CD14-positive monocyte (primary cell): ENCODE measurements at regions not wholly inside any gene's neighbourhood (a gene's known extent, or its start where the extent isn't known, plus 50 kb on each side); places are given as distances from the start of the nearest gene placed in this dataset.

Experiments
- DNase-seq, 3 donors: peaks; one replicate each; pipeline ENCODE4 v3.0.0-alpha.2; 2011 to 2022
- H2AFZ ChIP-seq: 2 replicates; pipeline ENCODE4 v1.6.0; 2012; ENCODE audit warnings: mild to moderate bottlenecking, low read depth, low read length, inconsistent platforms; ENCODE audit not compliant: insufficient read depth, poor library complexity, severe bottlenecking
- H3K27ac ChIP-seq, 2 donors: 1 replicate in 1 of 2; 2 replicates in 1 of 2; pipeline ENCODE4 v1.5.1; 2012 to 2013; ENCODE audit warnings: low read length in 2 of 2, control low read depth in 1 of 2, inconsistent platforms in 1 of 2, low read depth in 1 of 2, mild to moderate bottlenecking in 1 of 2
- H3K27me3 ChIP-seq, 2 donors: one replicate each; pipeline versions ENCODE4 v1.6.0 to v1.6.1; 2011 to 2013; ENCODE audit warnings: low read length in 2 of 2; ENCODE audit not compliant: control insufficient read depth in 2 of 2, insufficient read depth in 2 of 2
- H3K36me3 ChIP-seq, 2 donors: replicated peaks in 1 of 2; 1 replicate in 1 of 2; 2 replicates in 1 of 2; pipeline versions ENCODE4 v1.5.1 to v1.6.1; 2012 to 2013; ENCODE audit warnings: low read length in 2 of 2, control low read depth in 1 of 2, inconsistent platforms in 1 of 2, mild to moderate bottlenecking in 1 of 2; ENCODE audit not compliant: insufficient read depth in 2 of 2, control insufficient read depth in 1 of 2
- H3K4me1 ChIP-seq, 2 donors: 1 replicate in 1 of 2; 2 replicates in 1 of 2; pipeline versions ENCODE4 v1.5.1 to v1.6.1; 2012 to 2013; ENCODE audit warnings: low read length in 2 of 2, control low read depth in 1 of 2, inconsistent platforms in 1 of 2, mild to moderate bottlenecking in 1 of 2, moderate library complexity in 1 of 2; ENCODE audit not compliant: insufficient read depth in 2 of 2, control insufficient read depth in 1 of 2
- H3K4me2 ChIP-seq: replicated peaks from 2 replicates; pipeline ENCODE3; 2012; ENCODE audit warnings: low read length, moderate library complexity, mild to moderate bottlenecking; ENCODE audit not compliant: poor library complexity, severe bottlenecking; ENCODE audit errors: extremely low read depth
- H3K4me3 ChIP-seq, 3 experiments: fragments of 200-600 bp in 1 of 3; sonication (generic) in 1 of 3; replicated peaks in 1 of 3; 1 replicate in 2 of 3; 2 replicates in 1 of 3; pipeline ENCODE4 v1.5.1; 2011 to 2013; ENCODE audit warnings: low read length in 3 of 3, mild to moderate bottlenecking in 3 of 3, control low read depth in 2 of 3, low read depth in 2 of 3, inconsistent platforms in 1 of 3, moderate library complexity in 1 of 3
- H3K79me2 ChIP-seq: 2 replicates; pipeline ENCODE4 v1.6.0; 2012; ENCODE audit warnings: mild to moderate bottlenecking, control low read depth, inconsistent platforms, low read length, moderate library complexity; ENCODE audit not compliant: insufficient read depth
- H3K9ac ChIP-seq: 2 replicates; pipeline ENCODE4 v1.6.0; 2017; ENCODE audit warnings: low read length, mild to moderate bottlenecking; ENCODE audit not compliant: insufficient read depth, poor library complexity, severe bottlenecking
- H3K9me3 ChIP-seq, 2 donors: replicated peaks in 1 of 2; 1 replicate in 1 of 2; 2 replicates in 1 of 2; pipeline versions ENCODE4 v1.5.1 to v1.6.1; 2012 to 2013; ENCODE audit warnings: low read length in 2 of 2, control low read depth in 1 of 2; ENCODE audit not compliant: control insufficient read depth in 1 of 2, insufficient read depth in 1 of 2
- H4K20me1 ChIP-seq: 2 replicates; pipeline ENCODE4 v1.6.0; 2012; ENCODE audit warnings: mild to moderate bottlenecking, low read length, control low read depth, moderate library complexity; ENCODE audit not compliant: insufficient read depth
- H3K27ac Mint-ChIP-seq, 7 donors: one replicate each; pipeline ENCODE4 v1.8.0; 2020; ENCODE audit warnings: mild to moderate bottlenecking in 7 of 7, mixed read lengths in 7 of 7, moderate library complexity in 6 of 7, inconsistent platforms in 2 of 7
- H3K27me3 Mint-ChIP-seq, 3 donors: one replicate each; pipeline ENCODE4 v1.8.0; 2021 to 2022; ENCODE audit warnings: low read depth in 3 of 3, mild to moderate bottlenecking in 3 of 3, mixed read lengths in 3 of 3, moderate library complexity in 3 of 3, inconsistent platforms in 1 of 3
- H3K36me3 Mint-ChIP-seq, 2 donors: one replicate each; pipeline ENCODE4 v1.8.0; 2020; ENCODE audit warnings: mixed read lengths in 2 of 2, inconsistent platforms in 1 of 2, mild to moderate bottlenecking in 1 of 2
- H3K4me1 Mint-ChIP-seq: one replicate; pipeline ENCODE4 v1.8.0; 2020; ENCODE audit warnings: mild to moderate bottlenecking, mixed read lengths
- H3K4me3 Mint-ChIP-seq, 2 donors: one replicate each; pipeline ENCODE4 v1.8.0; 2020; ENCODE audit warnings: mild to moderate bottlenecking in 2 of 2, mixed read lengths in 2 of 2, moderate library complexity in 1 of 2
- H3K9me3 Mint-ChIP-seq, 7 donors: one replicate each; pipeline ENCODE4 v1.8.0; 2020 to 2022; ENCODE audit warnings: mixed read lengths in 7 of 7, mild to moderate bottlenecking in 6 of 7, moderate library complexity in 6 of 7, inconsistent platforms in 2 of 7
- WGBS: methylation state at CpG from one replicate; pipeline ENCODE4 v1.1.5; 2013; ENCODE audit warnings: missing lambda C conversion rate; ENCODE audit not compliant: insufficient coverage; 5-methylcytosine and 5-hydroxymethylcytosine counted together
- intact Hi-C, 2 donors: fragments of 100-400 bp; cut with micrococcal nuclease; formaldehyde crosslinking; loops; one replicate each; pipeline versions ENCODE4 v1.15.0 to v1.15.1; 2023
- TF ChIP-seq, protein P1 (sequence below): fragments of 200-600 bp; IDR thresholded peaks from one replicate; pipeline ENCODE4 v1.8.0; 2022; ENCODE audit warnings: antibody characterized with exemption, mild to moderate bottlenecking

DNA sequence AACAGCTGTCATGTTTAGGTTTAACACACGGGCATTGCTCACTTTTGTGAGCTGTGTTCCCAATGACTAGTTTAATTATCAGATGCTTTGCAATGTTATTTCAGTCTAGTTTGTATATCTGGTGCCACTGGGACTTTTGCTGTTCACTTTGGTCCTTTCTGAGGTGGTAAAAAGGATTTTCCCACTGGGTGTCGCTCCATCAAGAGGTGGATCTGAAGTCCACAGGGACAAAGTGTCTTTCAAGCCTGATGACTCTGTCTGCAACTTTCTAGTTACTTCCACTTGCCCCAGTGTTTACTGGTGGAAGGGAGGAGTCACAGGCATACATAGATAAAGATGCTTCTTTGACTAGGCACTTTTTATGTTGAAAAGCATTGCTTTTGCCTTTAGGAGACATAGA, 242.2 kb downstream of the HGF start:
- no peaks in the 10 kb centered on the region for H3K79me2 ChIP-seq
- H2AFZ ChIP-seq: no peak overlapping the region
- H3K27ac ChIP-seq: no peak overlapping the region
- peaks cover 0 to 4% (median 0%) of the 10 kb centered on the region in 3 donors for H3K27me3 Mint-ChIP-seq
- H3K9me3 Mint-ChIP-seq: peaks cover 0 to 3% (median 0%) of the 10 kb centered on the region in 7 donors
- no peaks in the 10 kb centered on the region for H3K36me3 ChIP-seq
- H3K27me3 ChIP-seq: no peaks in the 10 kb centered on the region
- H3K4me1 ChIP-seq: no peaks in the 10 kb centered on the region
- H3K36me3 Mint-ChIP-seq: no peaks in the 10 kb centered on the region
- H3K9ac ChIP-seq: no peak overlapping the region
- TF ChIP-seq, protein P1, sequence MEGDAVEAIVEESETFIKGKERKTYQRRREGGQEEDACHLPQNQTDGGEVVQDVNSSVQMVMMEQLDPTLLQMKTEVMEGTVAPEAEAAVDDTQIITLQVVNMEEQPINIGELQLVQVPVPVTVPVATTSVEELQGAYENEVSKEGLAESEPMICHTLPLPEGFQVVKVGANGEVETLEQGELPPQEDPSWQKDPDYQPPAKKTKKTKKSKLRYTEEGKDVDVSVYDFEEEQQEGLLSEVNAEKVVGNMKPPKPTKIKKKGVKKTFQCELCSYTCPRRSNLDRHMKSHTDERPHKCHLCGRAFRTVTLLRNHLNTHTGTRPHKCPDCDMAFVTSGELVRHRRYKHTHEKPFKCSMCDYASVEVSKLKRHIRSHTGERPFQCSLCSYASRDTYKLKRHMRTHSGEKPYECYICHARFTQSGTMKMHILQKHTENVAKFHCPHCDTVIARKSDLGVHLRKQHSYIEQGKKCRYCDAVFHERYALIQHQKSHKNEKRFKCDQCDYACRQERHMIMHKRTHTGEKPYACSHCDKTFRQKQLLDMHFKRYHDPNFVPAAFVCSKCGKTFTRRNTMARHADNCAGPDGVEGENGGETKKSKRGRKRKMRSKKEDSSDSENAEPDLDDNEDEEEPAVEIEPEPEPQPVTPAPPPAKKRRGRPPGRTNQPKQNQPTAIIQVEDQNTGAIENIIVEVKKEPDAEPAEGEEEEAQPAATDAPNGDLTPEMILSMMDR: no peak
- no peaks in the 10 kb centered on the region for H3K4me1 Mint-ChIP-seq
- no peaks in the 10 kb centered on the region for H3K9me3 ChIP-seq
- intact Hi-C loops: no loop called here
- no peaks in the 10 kb centered on the region for H4K20me1 ChIP-seq
- no peak for DNase-seq
- no peak overlapping the region for H3K4me2 ChIP-seq
- H3K27ac Mint-ChIP-seq: no peak overlapping the region
- H3K4me3 ChIP-seq: no peak overlapping the region
- no CpG with 5 or more reads among the region's 2 CpGs for WGBS
- H3K4me3 Mint-ChIP-seq: no peak overlapping the region

DNA sequence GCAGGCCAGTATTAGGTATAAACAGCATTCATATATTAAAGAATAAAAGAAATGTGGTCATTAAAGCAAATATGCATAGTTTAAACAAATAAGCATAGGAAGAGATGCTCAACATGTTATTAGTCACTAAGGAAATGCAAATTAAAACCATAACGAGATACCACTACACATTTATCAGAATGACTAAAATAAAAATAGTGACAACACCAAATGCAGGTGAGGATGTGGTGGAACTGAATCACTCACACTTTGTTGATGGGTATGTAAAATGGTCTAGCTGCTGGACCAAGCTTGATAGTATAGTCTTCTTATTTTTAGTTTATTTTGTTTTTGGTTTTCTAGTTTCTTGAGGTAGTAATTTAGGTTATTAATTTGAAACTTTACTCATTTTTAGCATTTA, 242.9 kb downstream of the HGF start:
- Histone ChIP-seq H4K20me1 (no peaks in the 10 kb centered on the region), H3K4me1 (no peaks in the 10 kb centered on the region), H3K36me3 (no peaks in the 10 kb centered on the region), H3K9ac (no peak overlapping the region), H3K4me2 (no peak overlapping the region), H2AFZ (no peak overlapping the region), H3K27ac (no peak overlapping the region), H3K9me3 (no peaks in the 10 kb centered on the region), H3K27me3 (no peaks in the 10 kb centered on the region), H3K4me3 (no peak overlapping the region), H3K79me2 (no peaks in the 10 kb centered on the region)
- Mint-ChIP-seq H3K9me3 (peaks cover 0 to 3% (median 0%) of the 10 kb centered on the region in 7 donors), H3K36me3 (no peaks in the 10 kb centered on the region), H3K27me3 (peaks cover 0 to 4% (median 0%) of the 10 kb centered on the region in 3 donors), H3K27ac (no peak overlapping the region), H3K4me3 (no peak overlapping the region), H3K4me1 (no peaks in the 10 kb centered on the region)
- DNase-seq: no peak
- intact Hi-C loops: no loop called here
- no CpG with 5 or more reads among the region's 1 CpG for WGBS
- TF ChIP-seq, protein P1: no peak
